UCSD-AML1 (cell line): ENCODE measurements at regions not wholly inside any gene's neighbourhood (a gene's known extent, or its start where the extent isn't known, plus 50 kb on each side); places are given as distances from the start of the nearest gene placed in this dataset.
"Not testable (repeated sequence)": the region's sequence is repeated elsewhere in the genome, so short reads cannot be mapped to it uniquely, and the experiment has no call there.

Source experiments
- DNase-seq: peaks from one replicate; lab custom pipeline; 2025; ENCODE audit not compliant: unreplicated experiment; lab: John Stamatoyannopoulos, UW

GRCh38 chr2:142668420-142668819 lies 209.0 kb upstream of the KYNU start:
- no peak for DNase-seq

GRCh38 chr2:142665241-142665640 lies 212.2 kb upstream of the KYNU start:
- no peak for DNase-seq

- DNase-seq: no peak
Observed at GRCh38 chr2:142650601-142651000, 226.9 kb upstream of the KYNU start.

GRCh38 chr2:142649581-142649980 lies 227.9 kb upstream of the KYNU start:
- DNase-seq: no peak

- no peak for DNase-seq
Observed at GRCh38 chr2:142642650-142643049, 234.8 kb upstream of the KYNU start.

GRCh38 chr2:142629193-142629592 lies 248.3 kb upstream of the KYNU start:
- no peak for DNase-seq

- DNase-seq: no peak
Observed at GRCh38 chr2:142621287-142621686, 256.2 kb upstream of the KYNU start.

- no peak for DNase-seq
Observed at GRCh38 chr2:142617461-142617860, 260.0 kb upstream of the KYNU start.

GRCh38 chr2:142615876-142616275 lies 261.6 kb upstream of the KYNU start:
- DNase-seq: no peak

- not testable (repeated sequence) for DNase-seq
Observed at GRCh38 chr2:142613193-142613592, 264.3 kb upstream of the KYNU start.

GRCh38 chr2:142605421-142605820 lies 272.0 kb upstream of the KYNU start:
- DNase-seq: no peak

GRCh38 chr2:142603759-142604158 lies 273.7 kb upstream of the KYNU start:
- no peak for DNase-seq

GRCh38 chr2:142602418-142602989 lies 275.0 kb upstream of the KYNU start:
- no peak for DNase-seq

GRCh38 chr2:142601794-142602193 lies 275.7 kb upstream of the KYNU start:
- no peak for DNase-seq

GRCh38 chr2:142599504-142599903 lies 278.0 kb upstream of the KYNU start:
- DNase-seq: no peak

- DNase-seq: no peak
Observed at GRCh38 chr2:142598846-142599245, 278.6 kb upstream of the KYNU start.

GRCh38 chr2:142596334-142597088 lies 281.0 kb upstream of the KYNU start:
- DNase-seq: no peak

GRCh38 chr2:142594935-142595334 lies 282.5 kb upstream of the KYNU start:
- no peak for DNase-seq

- DNase-seq: no peak
Observed at GRCh38 chr2:142592171-142592570, 285.3 kb upstream of the KYNU start.

- no peak for DNase-seq
Observed at GRCh38 chr2:142591420-142591819, 286.0 kb upstream of the KYNU start.

GRCh38 chr2:142588269-142588668 lies 289.2 kb upstream of the KYNU start:
- DNase-seq: no peak

GRCh38 chr2:142586693-142587580 lies 290.5 kb upstream of the KYNU start:
- no peak for DNase-seq
